Keratinocyte (primary cell): ENCODE measurements at regions not wholly inside any gene's neighbourhood (a gene's known extent, or its start where the extent isn't known, plus 50 kb on each side); places are given as distances from the start of the nearest gene placed in this dataset.

Experiments
- EZH2 ChIP-seq: IDR thresholded peaks from one replicate; pipeline ENCODE4 v1.6.1; 2012; ENCODE audit warnings: inconsistent platforms, mild to moderate bottlenecking, low read length, moderate library complexity
- TF ChIP-seq, protein P1 (sequence below), 3 experiments: IDR thresholded peaks in 1 of 3; conservative IDR thresholded peaks in 1 of 3; optimal IDR thresholded peaks in 1 of 3; 2 replicates in 2 of 3; 3 replicates in 1 of 3; pipeline versions ENCODE3 to v1.5.1; 2011; ENCODE audit warnings: low read length in 3 of 3, mild to moderate bottlenecking in 3 of 3, moderate library complexity in 2 of 3, control low read depth in 1 of 3, inconsistent platforms in 1 of 3; ENCODE audit not compliant: insufficient read depth in 2 of 3; ENCODE audit errors: extremely low read depth in 1 of 3

DNA sequence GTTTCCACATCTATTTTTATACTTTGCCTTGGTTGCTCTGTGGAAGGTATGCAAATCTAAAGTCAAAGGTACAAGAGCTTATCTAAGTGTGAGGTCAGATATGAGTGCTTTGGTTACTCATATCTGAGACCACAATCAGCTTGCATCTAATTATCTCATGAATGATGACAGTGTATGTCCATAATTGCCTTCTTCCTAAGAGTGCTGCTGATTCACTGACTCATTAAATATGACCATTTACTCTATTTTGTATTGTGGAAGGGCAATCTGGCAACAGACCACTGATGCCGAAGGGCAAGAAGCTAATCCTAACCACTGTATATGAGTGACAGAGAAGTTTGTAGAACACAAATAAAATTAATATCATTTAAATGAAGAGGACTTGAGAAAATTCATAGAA, 1190.2 kb upstream of the AGA start:
- TF ChIP-seq, protein P1, sequence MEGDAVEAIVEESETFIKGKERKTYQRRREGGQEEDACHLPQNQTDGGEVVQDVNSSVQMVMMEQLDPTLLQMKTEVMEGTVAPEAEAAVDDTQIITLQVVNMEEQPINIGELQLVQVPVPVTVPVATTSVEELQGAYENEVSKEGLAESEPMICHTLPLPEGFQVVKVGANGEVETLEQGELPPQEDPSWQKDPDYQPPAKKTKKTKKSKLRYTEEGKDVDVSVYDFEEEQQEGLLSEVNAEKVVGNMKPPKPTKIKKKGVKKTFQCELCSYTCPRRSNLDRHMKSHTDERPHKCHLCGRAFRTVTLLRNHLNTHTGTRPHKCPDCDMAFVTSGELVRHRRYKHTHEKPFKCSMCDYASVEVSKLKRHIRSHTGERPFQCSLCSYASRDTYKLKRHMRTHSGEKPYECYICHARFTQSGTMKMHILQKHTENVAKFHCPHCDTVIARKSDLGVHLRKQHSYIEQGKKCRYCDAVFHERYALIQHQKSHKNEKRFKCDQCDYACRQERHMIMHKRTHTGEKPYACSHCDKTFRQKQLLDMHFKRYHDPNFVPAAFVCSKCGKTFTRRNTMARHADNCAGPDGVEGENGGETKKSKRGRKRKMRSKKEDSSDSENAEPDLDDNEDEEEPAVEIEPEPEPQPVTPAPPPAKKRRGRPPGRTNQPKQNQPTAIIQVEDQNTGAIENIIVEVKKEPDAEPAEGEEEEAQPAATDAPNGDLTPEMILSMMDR (optimal IDR thresholded peaks at IDR 0.05 in 1 of 3, IDR thresholded peaks at IDR 0.05 in 1 of 3, conservative IDR thresholded peaks at IDR 0.05 in 1 of 3; ENCODE audit: extremely low read depth in 1 of 3, insufficient read depth in 2 of 3, low read length in 3 of 3): no peak
- no peak for TF ChIP-seq EZH2
